ENCODE measurements at regions not wholly inside any gene's neighbourhood (a gene's known extent, or its start where the extent isn't known, plus 50 kb on each side); places are given as distances from the start of the nearest gene placed in this dataset.

- H3K27ac Mint-ChIP-seq = no peak overlapping the region
- no peak for ATAC-seq (replicated peaks)
- no peaks in the 10 kb centered on the region for H3K4me1 Mint-ChIP-seq
- H3K4me3 Mint-ChIP-seq = no peak overlapping the region
- no peaks in the 10 kb centered on the region for H3K9me3 Mint-ChIP-seq
- H3K36me3 Mint-ChIP-seq (ENCODE audit: low read depth) = no peaks in the 10 kb centered on the region
- H3K27me3 Mint-ChIP-seq = no peaks in the 10 kb centered on the region
Observed at GRCh38 chr13:91134803-91135184, 212.7 kb upstream of the MIR17HG start.

- Mint-ChIP-seq H3K27ac (no peak overlapping the region), H3K4me1 (no peaks in the 10 kb centered on the region), H3K9me3 (no peaks in the 10 kb centered on the region), H3K27me3 (no peaks in the 10 kb centered on the region), H3K4me3 (no peak overlapping the region), H3K36me3 (ENCODE audit: low read depth) (no peaks in the 10 kb centered on the region)
- no peak for ATAC-seq (replicated peaks)
Observed at GRCh38 chr13:91135376-91135775, 212.1 kb upstream of the MIR17HG start.

GRCh38 chr13:91135968-91136367 is 211.5 kb upstream of the MIR17HG start:
- Mint-ChIP-seq H3K36me3 (ENCODE audit: low read depth) (no peaks in the 10 kb centered on the region), H3K27ac (no peak overlapping the region)

GRCh38 chr13:91136806-91137205 is 210.7 kb upstream of the MIR17HG start:
- Mint-ChIP-seq H3K27ac (no peak overlapping the region), H3K36me3 (ENCODE audit: low read depth) (no peaks in the 10 kb centered on the region), H3K27me3 (no peaks in the 10 kb centered on the region), H3K4me3 (no peak overlapping the region), H3K9me3 (no peaks in the 10 kb centered on the region), H3K4me1 (no peaks in the 10 kb centered on the region)
- ATAC-seq (replicated peaks) = no peak

More at GRCh38 chr13:91135968-91136367, 211.5 kb upstream of the MIR17HG start:
- Mint-ChIP-seq H3K4me3 (no peak overlapping the region), H3K4me1 (no peaks in the 10 kb centered on the region), H3K9me3 (no peaks in the 10 kb centered on the region), H3K27me3 (no peaks in the 10 kb centered on the region)
- ATAC-seq (replicated peaks) = no peak

GRCh38 chr13:91139232-91139631 is 208.3 kb upstream of the MIR17HG start:
- no peaks in the 10 kb centered on the region for H3K9me3 Mint-ChIP-seq
- no peaks in the 10 kb centered on the region for H3K27me3 Mint-ChIP-seq
- H3K27ac Mint-ChIP-seq = no peak overlapping the region
- no peak overlapping the region for H3K4me3 Mint-ChIP-seq
- H3K4me1 Mint-ChIP-seq = no peaks in the 10 kb centered on the region
- ATAC-seq (replicated peaks) = no peak
- H3K36me3 Mint-ChIP-seq (ENCODE audit: low read depth) = no peaks in the 10 kb centered on the region

GRCh38 chr13:91141543-91142061 is 205.9 kb upstream of the MIR17HG start:
- Mint-ChIP-seq H3K4me3 (no peak overlapping the region), H3K9me3 (no peaks in the 10 kb centered on the region), H3K36me3 (ENCODE audit: low read depth) (no peaks in the 10 kb centered on the region), H3K4me1 (no peaks in the 10 kb centered on the region), H3K27ac (no peak overlapping the region), H3K27me3 (peaks cover under 1% of the 10 kb centered on the region)
- no peak for ATAC-seq (replicated peaks)

- Mint-ChIP-seq H3K9me3 (no peaks in the 10 kb centered on the region), H3K4me1 (no peaks in the 10 kb centered on the region), H3K36me3 (ENCODE audit: low read depth) (no peaks in the 10 kb centered on the region), H3K27ac (no peak overlapping the region), H3K27me3 (peaks cover 6% of the 10 kb centered on the region), H3K4me3 (no peak overlapping the region)
- no peak for ATAC-seq (replicated peaks)
Observed at GRCh38 chr13:91142572-91142971, 204.9 kb upstream of the MIR17HG start.

GRCh38 chr13:91144054-91144453 is 203.4 kb upstream of the MIR17HG start:
- Mint-ChIP-seq H3K9me3 (no peaks in the 10 kb centered on the region), H3K36me3 (ENCODE audit: low read depth) (no peaks in the 10 kb centered on the region), H3K27ac (no peak overlapping the region), H3K4me3 (no peak overlapping the region), H3K4me1 (no peaks in the 10 kb centered on the region), H3K27me3 (peaks cover 6% of the 10 kb centered on the region)
- no peak for ATAC-seq (replicated peaks)

- Mint-ChIP-seq H3K4me3 (no peak overlapping the region), H3K4me1 (no peaks in the 10 kb centered on the region), H3K36me3 (ENCODE audit: low read depth) (no peaks in the 10 kb centered on the region), H3K27ac (no peak overlapping the region), H3K9me3 (no peaks in the 10 kb centered on the region), H3K27me3 (peaks cover 6% of the 10 kb centered on the region)
- ATAC-seq (replicated peaks) = no peak
Observed at GRCh38 chr13:91144486-91144885, 203.0 kb upstream of the MIR17HG start.

GRCh38 chr13:91145571-91146205 is 201.8 kb upstream of the MIR17HG start:
- Mint-ChIP-seq H3K27ac (no peak overlapping the region), H3K4me1 (no peaks in the 10 kb centered on the region), H3K4me3 (no peak overlapping the region), H3K9me3 (no peaks in the 10 kb centered on the region), H3K27me3 (peaks cover 11% of the 10 kb centered on the region), H3K36me3 (ENCODE audit: low read depth) (no peaks in the 10 kb centered on the region)
- ATAC-seq (replicated peaks) = no peak

- H3K9me3 Mint-ChIP-seq = no peaks in the 10 kb centered on the region
- ATAC-seq (replicated peaks) = no peak
- no peak overlapping the region for H3K4me3 Mint-ChIP-seq
- no peaks in the 10 kb centered on the region for H3K4me1 Mint-ChIP-seq
- H3K36me3 Mint-ChIP-seq (ENCODE audit: low read depth) = no peaks in the 10 kb centered on the region
- H3K27ac Mint-ChIP-seq = no peak overlapping the region
- H3K27me3 Mint-ChIP-seq = peaks cover 14% of the 10 kb centered on the region
Observed at GRCh38 chr13:91146601-91147000, 200.9 kb upstream of the MIR17HG start.

GRCh38 chr13:91148098-91148497 is 199.4 kb upstream of the MIR17HG start:
- H3K36me3 Mint-ChIP-seq (ENCODE audit: low read depth) = no peaks in the 10 kb centered on the region
- no peaks in the 10 kb centered on the region for H3K9me3 Mint-ChIP-seq
- no peak for ATAC-seq (replicated peaks)
- H3K4me3 Mint-ChIP-seq = no peak overlapping the region
- peaks cover 18% of the 10 kb centered on the region for H3K27me3 Mint-ChIP-seq
- no peaks in the 10 kb centered on the region for H3K4me1 Mint-ChIP-seq
- H3K27ac Mint-ChIP-seq = no peak overlapping the region

- Mint-ChIP-seq H3K9me3 (no peaks in the 10 kb centered on the region), H3K27me3 (peaks cover 21% of the 10 kb centered on the region), H3K36me3 (ENCODE audit: low read depth) (no peaks in the 10 kb centered on the region), H3K4me3 (no peak overlapping the region), H3K4me1 (no peaks in the 10 kb centered on the region), H3K27ac (no peak overlapping the region)
- ATAC-seq (replicated peaks) = no peak
Observed at GRCh38 chr13:91151921-91152320, 195.6 kb upstream of the MIR17HG start.

GRCh38 chr13:91153372-91153771 is 194.1 kb upstream of the MIR17HG start:
- no peak for ATAC-seq (replicated peaks)
- H3K27ac Mint-ChIP-seq = no peak overlapping the region
- no peaks in the 10 kb centered on the region for H3K4me1 Mint-ChIP-seq
- no peaks in the 10 kb centered on the region for H3K36me3 Mint-ChIP-seq (ENCODE audit: low read depth)
- H3K4me3 Mint-ChIP-seq = no peak overlapping the region
- H3K9me3 Mint-ChIP-seq = no peaks in the 10 kb centered on the region
- H3K27me3 Mint-ChIP-seq = peaks cover 23% of the 10 kb centered on the region

GRCh38 chr13:91154558-91155353 is 192.7 kb upstream of the MIR17HG start:
- H3K4me3 Mint-ChIP-seq = no peak overlapping the region
- no peak for ATAC-seq (replicated peaks)

More at GRCh38 chr13:91154558-91155353, 192.7 kb upstream of the MIR17HG start:
- H3K36me3 Mint-ChIP-seq (ENCODE audit: low read depth) = no peaks in the 10 kb centered on the region
- H3K27ac Mint-ChIP-seq = no peak overlapping the region
- peaks cover 5% of the 10 kb centered on the region for H3K9me3 Mint-ChIP-seq
- H3K4me1 Mint-ChIP-seq = no peaks in the 10 kb centered on the region
- H3K27me3 Mint-ChIP-seq = peaks cover 31% of the 10 kb centered on the region

Measured in activated T-helper 17 cell treated with anti-CD3 and anti-CD28 coated beads, Interleukin-2, amount 50 U/mL, for 72 hours (primary cell).